Fibroblast of skin of left quadriceps (primary cell): ENCODE measurements at regions not wholly inside any gene's neighbourhood (a gene's known extent, or its start where the extent isn't known, plus 50 kb on each side); places are given as distances from the start of the nearest gene placed in this dataset.
A peak's percentile ranks its signal among the peaks of the same experiment; 100 is the strongest.

ENCODE experiments used
- DNase-seq, 2 experiments: peaks; one replicate each; pipeline ENCODE4 v3.0.0-alpha.2; 2013; ENCODE audit warnings: low read depth in 2 of 2

- no peak for DNase-seq
Observed at GRCh38 chr7:84495128-84495527, 300.5 kb upstream of the SEMA3A start.

DNA sequence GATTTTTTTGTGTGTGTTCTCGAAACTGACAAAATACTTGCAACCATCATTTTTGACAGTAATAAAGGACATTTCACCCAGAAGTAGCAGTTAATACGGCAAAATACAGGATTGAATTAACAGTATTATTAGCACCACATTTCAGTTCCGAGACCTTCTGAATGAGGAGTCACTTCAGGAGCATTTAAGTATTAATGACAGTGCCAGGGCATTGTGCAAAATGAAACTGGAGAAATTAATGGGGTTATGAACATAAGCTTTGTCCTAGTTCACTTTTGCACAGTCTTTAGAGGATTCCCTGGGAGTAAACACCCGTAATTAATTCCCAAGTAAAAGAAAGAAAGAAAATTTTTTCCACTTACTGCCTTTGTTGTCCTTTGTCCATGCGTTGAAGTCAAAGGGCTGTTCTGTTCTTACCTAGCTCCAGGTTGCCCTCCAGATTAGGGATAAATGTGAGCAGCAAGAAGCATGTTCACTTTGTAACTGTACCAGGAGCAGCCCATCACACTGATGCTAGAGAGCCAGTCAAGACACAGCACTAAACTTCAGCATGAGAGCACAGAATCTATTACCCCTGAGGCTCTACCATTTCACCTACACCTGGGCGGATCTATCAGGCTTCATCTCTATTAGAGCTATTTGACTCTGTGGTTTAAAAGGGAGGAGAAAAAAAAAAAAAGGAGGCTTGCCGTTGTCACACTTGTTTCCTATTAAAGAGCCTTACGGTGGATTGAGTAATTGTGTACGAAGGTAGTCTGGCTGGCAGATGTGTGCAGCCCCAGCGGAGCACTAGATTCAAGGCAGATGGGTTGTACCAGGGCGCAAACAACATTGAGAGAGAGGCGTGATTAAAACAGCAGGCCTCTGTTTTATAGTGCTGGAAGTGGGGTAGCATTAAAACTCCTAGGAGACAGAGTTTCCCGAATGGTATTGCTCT lies 297.8 kb upstream of the SEMA3A start:
- peak; percentile 82 to 83 for DNase-seq

DNA sequence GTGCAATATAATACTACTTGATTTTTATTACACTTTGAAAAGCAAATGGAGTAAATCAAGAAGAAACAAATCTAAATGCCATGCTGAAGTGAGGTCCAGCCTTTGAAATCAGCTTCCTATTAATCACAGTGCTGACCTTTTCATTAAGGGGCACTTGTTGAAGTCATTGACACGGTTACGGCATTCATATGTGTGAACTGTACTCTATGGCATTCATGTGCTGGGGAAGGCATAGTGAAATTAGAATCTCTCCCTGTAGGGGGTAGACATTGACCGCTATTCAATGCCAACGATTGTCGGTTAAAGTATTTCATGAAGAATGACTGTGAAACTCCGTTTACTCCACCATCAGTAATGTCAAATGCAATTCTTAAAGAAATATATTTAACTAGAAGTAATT lies 296.1 kb upstream of the SEMA3A start:
- no peak for DNase-seq

DNA sequence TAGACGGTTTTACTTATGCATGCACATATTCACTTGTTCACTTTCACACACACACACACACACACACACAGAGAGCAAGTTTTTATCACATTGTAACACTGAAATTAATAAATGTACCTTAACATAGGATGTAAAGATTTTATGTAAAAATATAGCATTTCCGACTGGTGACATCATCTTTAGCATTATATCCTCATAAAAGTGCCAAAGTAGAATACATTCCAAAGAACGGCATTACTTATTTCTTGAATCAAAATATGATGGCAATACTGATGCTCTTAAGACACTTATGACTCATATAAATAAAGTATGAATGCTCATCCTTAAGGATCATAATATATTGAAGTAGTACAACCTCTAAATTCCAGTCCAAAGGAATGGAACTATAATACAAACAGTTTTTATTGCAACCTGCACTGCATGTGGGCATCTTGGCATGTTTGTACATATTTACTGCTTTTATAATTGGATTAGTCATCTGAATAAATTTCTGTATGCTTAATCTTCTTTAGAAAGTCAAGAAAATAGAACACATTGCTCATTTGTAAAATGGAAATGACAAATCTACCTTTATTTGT lies 290.0 kb upstream of the SEMA3A start:
- DNase-seq = peak; percentile 22 to 24

DNA sequence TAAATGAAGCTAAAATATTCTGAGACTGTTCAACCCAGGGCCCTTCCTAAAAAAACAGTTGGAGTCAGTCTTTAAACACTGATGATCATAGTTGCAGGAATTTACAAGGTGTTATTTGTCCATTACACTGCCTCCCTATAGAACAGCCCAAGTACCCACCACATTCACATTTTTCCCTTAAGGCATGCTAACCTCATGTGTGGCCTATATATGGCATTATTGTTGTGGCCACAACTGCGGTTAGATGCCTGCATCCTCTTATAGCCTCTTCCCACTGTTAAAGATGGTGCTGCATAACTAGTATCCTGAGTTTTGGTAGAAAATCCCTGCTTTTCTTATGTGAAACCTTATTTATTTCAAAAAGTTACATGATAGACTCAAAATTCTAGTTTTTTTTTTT lies 287.9 kb upstream of the SEMA3A start:
- DNase-seq = no peak

GRCh38 chr7:84479059-84479458 lies 284.5 kb upstream of the SEMA3A start:
- DNase-seq = no peak

DNA sequence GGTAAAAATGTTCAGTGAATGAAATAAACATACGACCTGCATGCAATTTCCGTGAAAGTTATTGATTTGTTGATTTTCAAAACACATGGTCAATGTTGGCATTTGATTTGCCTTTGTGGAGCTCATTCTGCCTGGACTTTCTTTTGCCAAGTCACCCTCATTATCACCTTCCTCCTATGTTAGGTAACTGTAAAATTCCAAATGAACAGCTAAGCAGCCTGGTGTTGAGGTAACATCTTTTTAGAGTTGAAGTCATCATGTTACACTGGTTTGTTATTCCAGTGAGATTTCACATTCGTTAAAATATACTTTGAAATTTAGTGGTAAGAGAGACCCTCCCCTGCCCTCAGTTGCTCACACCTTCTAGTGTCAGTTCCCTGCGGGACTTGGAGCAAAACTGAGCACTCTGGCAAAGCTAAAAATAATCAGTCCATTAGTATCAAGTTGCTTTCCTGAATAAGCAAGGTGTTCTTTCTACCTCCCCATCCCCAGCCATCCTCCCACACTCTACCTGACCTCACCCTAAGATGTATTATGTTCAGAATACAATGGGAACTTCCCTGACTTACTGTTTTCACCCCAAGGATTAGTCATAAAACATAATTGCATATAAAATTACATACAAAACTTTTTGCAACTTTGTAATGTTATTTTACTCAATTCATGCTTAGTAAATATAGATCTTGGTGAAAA lies 283.3 kb upstream of the SEMA3A start:
- DNase-seq = no peak

DNA sequence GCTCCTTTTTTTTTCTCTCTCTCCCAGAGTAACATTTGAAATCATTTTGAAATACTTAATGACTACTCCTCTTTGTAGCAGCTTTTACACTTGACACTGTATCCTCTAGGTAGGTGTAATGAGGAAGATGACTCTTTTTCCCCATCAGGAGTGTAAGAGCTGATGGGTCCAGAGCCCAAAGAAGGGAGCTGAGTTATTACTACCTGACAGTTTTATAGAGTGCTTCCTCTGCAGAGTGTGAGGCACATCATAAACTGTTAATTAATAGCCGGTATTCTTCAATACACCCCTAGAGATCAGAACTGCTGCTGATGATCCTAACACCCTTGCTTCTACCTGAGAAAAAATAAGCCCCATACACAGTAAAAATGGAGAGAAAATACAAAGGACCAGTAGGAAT lies 279.8 kb upstream of the SEMA3A start:
- DNase-seq = no peak

GRCh38 chr7:84471576-84471975 lies 277.0 kb upstream of the SEMA3A start:
- DNase-seq = no peak

DNA sequence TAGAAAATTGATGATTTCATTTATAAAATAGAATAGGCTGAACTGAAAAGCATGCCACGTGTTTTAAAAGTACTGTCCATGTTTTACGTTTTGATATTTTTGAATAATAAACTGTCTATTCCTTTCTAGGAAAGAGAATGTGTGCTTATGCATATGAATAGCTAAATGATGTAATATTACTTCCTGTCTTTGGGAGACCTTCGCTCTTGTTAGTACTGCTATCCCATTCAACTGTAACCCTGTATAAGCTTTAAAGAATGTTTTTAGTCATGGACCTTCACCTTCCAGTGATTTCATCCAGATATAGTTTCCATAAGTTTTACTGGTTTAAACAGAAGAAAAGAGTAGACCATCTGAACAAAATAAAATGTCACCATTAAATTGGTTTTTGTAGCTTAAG lies 274.4 kb upstream of the SEMA3A start:
- no peak for DNase-seq

GRCh38 chr7:84462259-84462658 lies 267.7 kb upstream of the SEMA3A start:
- DNase-seq = no peak

GRCh38 chr7:84461093-84461492 lies 266.5 kb upstream of the SEMA3A start:
- no peak for DNase-seq

DNA sequence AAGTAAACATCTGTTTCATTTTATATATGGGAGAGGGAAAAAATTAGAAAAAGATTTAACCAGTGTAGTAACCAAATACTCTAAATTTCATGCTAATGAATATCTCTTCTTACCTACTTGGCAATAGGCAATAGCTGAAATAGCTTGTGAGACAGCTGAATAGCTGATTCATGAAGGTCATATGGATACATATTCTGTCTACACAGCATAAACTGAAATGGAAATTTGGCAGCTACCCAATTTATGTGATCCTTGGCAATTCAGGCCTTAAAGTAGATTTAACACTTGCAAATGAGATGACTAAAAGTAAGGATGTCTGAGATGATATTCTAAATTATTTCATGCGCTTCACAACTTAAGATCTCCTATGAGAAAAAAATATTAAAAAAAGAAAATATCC lies 261.2 kb upstream of the SEMA3A start:
- DNase-seq = peak; percentile 21 to 26

DNA sequence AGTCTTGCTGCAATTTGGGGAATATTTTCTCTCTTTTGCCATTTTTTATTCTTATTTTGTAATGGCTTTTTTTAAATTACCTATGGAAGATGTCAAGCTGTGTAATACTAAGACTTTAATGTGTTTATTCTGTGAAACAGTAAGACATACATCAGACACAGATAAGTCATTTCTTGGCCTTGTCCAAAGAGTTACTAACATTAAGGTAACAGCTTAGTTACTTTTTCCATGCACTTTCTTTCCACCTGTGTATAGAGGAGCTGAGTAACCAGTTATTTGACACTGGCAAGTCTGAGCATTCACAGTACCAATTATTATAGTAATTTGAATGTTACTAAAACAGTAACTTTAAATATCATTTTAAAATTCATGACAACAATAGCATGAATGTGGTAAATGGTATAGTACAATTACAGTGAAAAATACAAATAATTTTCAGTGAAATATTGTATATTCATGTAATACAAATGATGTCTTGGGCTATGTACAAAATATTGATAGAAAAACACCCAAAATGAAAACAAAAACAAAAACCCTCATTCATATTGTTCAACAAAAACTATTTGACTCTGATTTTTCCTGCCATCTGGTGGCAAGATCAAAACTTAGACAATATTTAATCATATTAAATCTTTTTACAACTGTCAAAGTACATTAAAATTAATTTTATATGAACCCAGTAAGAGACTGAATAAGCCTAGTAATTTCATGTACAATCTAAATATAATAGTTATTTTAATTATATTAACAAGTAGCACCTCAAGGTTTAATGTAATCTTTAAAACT lies 259.8 kb upstream of the SEMA3A start:
- DNase-seq = no peak

GRCh38 chr7:84452618-84453017 lies 258.0 kb upstream of the SEMA3A start:
- no peak for DNase-seq

GRCh38 chr7:84450772-84451171 lies 256.2 kb upstream of the SEMA3A start:
- DNase-seq = no peak

GRCh38 chr7:84447636-84448293 lies 253.2 kb upstream of the SEMA3A start:
- no peak for DNase-seq

GRCh38 chr7:84446991-84447480 lies 252.4 kb upstream of the SEMA3A start:
- no peak for DNase-seq

- no peak for DNase-seq
Observed at GRCh38 chr7:84425702-84426259, 231.2 kb upstream of the SEMA3A start.

DNA sequence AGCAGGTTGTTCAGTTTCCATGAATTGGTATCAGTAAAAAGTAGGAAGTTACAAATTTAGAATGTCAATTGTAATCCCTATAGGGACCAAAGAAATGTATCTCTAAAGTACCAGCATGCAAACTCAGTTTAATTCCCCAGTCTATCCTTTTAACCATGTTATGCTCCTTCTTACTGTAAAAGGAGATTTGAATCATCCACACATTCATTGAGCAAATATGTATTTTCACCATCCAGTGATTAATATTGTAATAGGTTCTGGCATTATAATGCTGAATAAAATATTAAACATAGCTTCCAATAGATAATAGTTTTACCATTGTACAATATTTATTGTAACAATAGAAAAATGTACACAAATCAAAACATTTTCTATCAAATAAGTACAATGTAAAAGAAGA lies 228.2 kb upstream of the SEMA3A start:
- no peak for DNase-seq
